Endodermal cell (in vitro differentiated cells): ENCODE measurements at regions not wholly inside any gene's neighbourhood (a gene's known extent, or its start where the extent isn't known, plus 50 kb on each side); places are given as distances from the start of the nearest gene placed in this dataset.

Experiments
- DNase-seq: peaks from one replicate; pipeline ENCODE4 v3.0.0-alpha.2; 2017
- H3K27ac ChIP-seq: 2 replicates; pipeline ENCODE4 v1.5.1; 2013; ENCODE audit warnings: mild to moderate bottlenecking, low read depth, low read length, moderate library complexity
- H3K27me3 ChIP-seq: 2 replicates; pipeline ENCODE4 v1.6.1; 2013; ENCODE audit warnings: mild to moderate bottlenecking, low read length, moderate library complexity; ENCODE audit not compliant: insufficient read depth, control insufficient read depth, poor library complexity, severe bottlenecking
- H3K36me3 ChIP-seq: 2 replicates; pipeline ENCODE4 v1.7.0; 2013; ENCODE audit warnings: mild to moderate bottlenecking, low read length, moderate library complexity; ENCODE audit not compliant: control insufficient read depth, insufficient read depth
- H3K4me1 ChIP-seq: one replicate; pipeline ENCODE4 v1.7.0; 2013; ENCODE audit warnings: low read length; ENCODE audit not compliant: control insufficient read depth, insufficient read depth
- H3K4me3 ChIP-seq: 2 replicates; pipeline ENCODE4 v1.5.1; 2013; ENCODE audit warnings: mild to moderate bottlenecking, low read length, moderate library complexity
- H3K9ac ChIP-seq: 2 replicates; pipeline ENCODE4 v1.6.1; 2013; ENCODE audit warnings: mild to moderate bottlenecking, low read length, moderate library complexity; ENCODE audit not compliant: poor library complexity, severe bottlenecking; ENCODE audit errors: extremely low read depth
- H3K9me3 ChIP-seq: 2 replicates; pipeline ENCODE4 v1.6.1; 2013; ENCODE audit warnings: mild to moderate bottlenecking, low read length, moderate library complexity; ENCODE audit not compliant: control insufficient read depth
- H3K27ac Mint-ChIP-seq: 2 replicates; pipeline ENCODE4 v1.8.0; 2020; ENCODE audit warnings: mixed read lengths
- H3K27me3 Mint-ChIP-seq: 2 replicates; pipeline ENCODE4 v1.8.0; 2021; ENCODE audit warnings: mild to moderate bottlenecking, mixed read lengths; ENCODE audit not compliant: insufficient read depth
- H3K36me3 Mint-ChIP-seq: 2 replicates; pipeline ENCODE4 v1.8.0; 2020; ENCODE audit warnings: low read depth, mixed read lengths
- H3K4me1 Mint-ChIP-seq: 2 replicates; pipeline ENCODE4 v1.8.0; 2020; ENCODE audit warnings: mixed read lengths
- H3K4me3 Mint-ChIP-seq: 2 replicates; pipeline ENCODE4 v1.8.0; 2020; ENCODE audit warnings: mild to moderate bottlenecking, moderate library complexity, mixed read lengths
- H3K9me3 Mint-ChIP-seq: 2 replicates; pipeline ENCODE4 v1.8.0; 2020; ENCODE audit warnings: mild to moderate bottlenecking, mixed read lengths
- CTCF ChIP-seq: fragments of 200-600 bp; sonication (generic); conservative IDR thresholded peaks from 2 replicates; pipeline ENCODE4 v1.5.0; 2021; ENCODE audit warnings: antibody characterized with exemption, mild to moderate bottlenecking
- WGBS, 2 experiments: methylation state at CpG; one replicate each; pipeline versions ENCODE4 v1.1.5 to v1.1.7; 2013; ENCODE audit warnings: missing lambda C conversion rate in 2 of 2, mixed read lengths in 1 of 2; ENCODE audit not compliant: insufficient coverage in 1 of 2, insufficient read length in 1 of 2; 5-methylcytosine and 5-hydroxymethylcytosine counted together

- no peaks in the 10 kb centered on the region for H3K36me3 Mint-ChIP-seq
- H3K27ac ChIP-seq = no peak overlapping the region
- no peak overlapping the region for H3K4me3 Mint-ChIP-seq
- peaks cover 6% of the 10 kb centered on the region for H3K4me1 ChIP-seq
- H3K36me3 ChIP-seq = no peaks in the 10 kb centered on the region
- H3K9ac ChIP-seq = no peak overlapping the region
- peaks cover 9% of the 10 kb centered on the region for H3K9me3 Mint-ChIP-seq
- 73 to 92% methylated on average over 3 of the region's 3 CpGs for WGBS, 2 experiments
- no peak overlapping the region for H3K4me3 ChIP-seq
- H3K9me3 ChIP-seq = peaks cover 14% of the 10 kb centered on the region
- H3K27ac Mint-ChIP-seq = no peak overlapping the region
- no peak for DNase-seq
- H3K27me3 ChIP-seq = no peaks in the 10 kb centered on the region
- H3K27me3 Mint-ChIP-seq = no peaks in the 10 kb centered on the region
- peaks cover 8% of the 10 kb centered on the region for H3K4me1 Mint-ChIP-seq
- no peak for TF ChIP-seq CTCF
Measured at GRCh38 chr2:192657362-192657761, 462.6 kb upstream of the TMEFF2 start.

GRCh38 chr2:192655916-192656315 is 461.2 kb upstream of the TMEFF2 start:
- Mint-ChIP-seq H3K27ac (no peak overlapping the region), H3K4me1 (peaks cover 8% of the 10 kb centered on the region), H3K4me3 (no peak overlapping the region), H3K9me3 (peaks cover 9% of the 10 kb centered on the region), H3K27me3 (no peaks in the 10 kb centered on the region), H3K36me3 (no peaks in the 10 kb centered on the region)
- no peak for TF ChIP-seq CTCF
- H3K27me3 ChIP-seq = no peaks in the 10 kb centered on the region
- no peak overlapping the region for H3K4me3 ChIP-seq
- peaks cover 14% of the 10 kb centered on the region for H3K9me3 ChIP-seq
- DNase-seq = no peak
- H3K36me3 ChIP-seq = no peaks in the 10 kb centered on the region
- H3K4me1 ChIP-seq = peaks cover 6% of the 10 kb centered on the region
- WGBS, 2 experiments = 84 to 100% methylated on average over 1 to 3 of the region's 3 CpGs
- no peak overlapping the region for H3K9ac ChIP-seq
- H3K27ac ChIP-seq = no peak overlapping the region

GRCh38 chr2:192645811-192646598 is 451.3 kb upstream of the TMEFF2 start:
- DNase-seq = no peak
- H3K36me3 ChIP-seq = no peaks in the 10 kb centered on the region
- no peaks in the 10 kb centered on the region for H3K27me3 ChIP-seq
- 97 to 100% methylated on average over 2 to 6 of the region's 6 CpGs for WGBS, 2 experiments
- no peak for TF ChIP-seq CTCF
- H3K4me3 ChIP-seq = no peak overlapping the region
- no peaks in the 10 kb centered on the region for H3K9me3 Mint-ChIP-seq
- no peaks in the 10 kb centered on the region for H3K27me3 Mint-ChIP-seq
- H3K36me3 Mint-ChIP-seq = no peaks in the 10 kb centered on the region
- no peak overlapping the region for H3K4me3 Mint-ChIP-seq
- H3K9me3 ChIP-seq = no peaks in the 10 kb centered on the region
- H3K4me1 Mint-ChIP-seq = no peaks in the 10 kb centered on the region
- H3K9ac ChIP-seq = no peak overlapping the region
- no peaks in the 10 kb centered on the region for H3K4me1 ChIP-seq
- no peak overlapping the region for H3K27ac Mint-ChIP-seq
- no peak overlapping the region for H3K27ac ChIP-seq
